Aorta (tissue), 5 donors: ENCODE measurements at regions not wholly inside any gene's neighbourhood (a gene's known extent, or its start where the extent isn't known, plus 50 kb on each side); places are given as distances from the start of the nearest gene placed in this dataset.

ENCODE experiments used
- ATAC-seq: fragments of 200-7000 bp; cut with Tn5 transposase; one replicate; pipeline ENCODE4 v1.9.1; 2022; ENCODE audit warnings: moderate library complexity; ENCODE audit not compliant: low FRiP score
- DNase-seq, 2 donors: peaks; one replicate each; pipeline ENCODE4 v3.0.0-alpha.2; 2020
- H3K27ac ChIP-seq, 2 donors: one replicate each; pipeline ENCODE4 v1.5.1; 2013; ENCODE audit warnings: low read length in 2 of 2, mild to moderate bottlenecking in 2 of 2, moderate library complexity in 2 of 2, control low read depth in 1 of 2, inconsistent platforms in 1 of 2, low read depth in 1 of 2
- H3K27me3 ChIP-seq, 2 donors: one replicate each; pipeline ENCODE4 v1.6.1; 2013; ENCODE audit warnings: control low read depth in 1 of 2, low read length in 1 of 2, mild to moderate bottlenecking in 1 of 2, moderate library complexity in 1 of 2; ENCODE audit not compliant: insufficient read depth in 2 of 2, control insufficient read depth in 1 of 2
- H3K36me3 ChIP-seq, 2 donors: one replicate each; pipeline ENCODE4 v1.6.1; 2013; ENCODE audit warnings: control low read depth in 1 of 2, low read length in 1 of 2, mild to moderate bottlenecking in 1 of 2; ENCODE audit not compliant: insufficient read depth in 2 of 2, control insufficient read depth in 1 of 2
- H3K4me1 ChIP-seq, 2 donors: one replicate each; pipeline ENCODE4 v1.6.1; 2013; ENCODE audit warnings: low read length in 2 of 2, control low read depth in 1 of 2, mild to moderate bottlenecking in 1 of 2, moderate library complexity in 1 of 2; ENCODE audit not compliant: insufficient read depth in 2 of 2, control insufficient read depth in 1 of 2
- H3K4me3 ChIP-seq, 2 donors: one replicate each; pipeline ENCODE4 v1.5.1; 2013; ENCODE audit warnings: low read length in 2 of 2, control low read depth in 1 of 2, mild to moderate bottlenecking in 1 of 2
- H3K9me3 ChIP-seq: one replicate; pipeline ENCODE4 v1.6.1; 2013; ENCODE audit warnings: mild to moderate bottlenecking, low read length; ENCODE audit not compliant: control insufficient read depth
- WGBS, 2 donors: extraction: QIAGEN DNeasy Blood & Tissue Kit; methylation state at CpG; one replicate each; pipeline ENCODE4 v1.1.7; 2013; 5-methylcytosine and 5-hydroxymethylcytosine counted together
- intact Hi-C, 2 donors: fragments of 100-400 bp; cut with DNase I; formaldehyde crosslinking; loops; one replicate each; pipeline versions ENCODE4 v1.14.2 to v1.15.0; 2022
- donor health status: healthy with polysubstance abuse.
- donor health status: Bipolar disorder and iron deficiency.
- donor health status: DM: no; HTN: no; CAD: no.
- donor health status: DM: no; HTN: no; CAD: no.
- donor health status: DM: yes; HTN: yes; CAD: no.

- no peak for DNase-seq
- intact Hi-C loops, result no loop called here
- Histone ChIP-seq H3K4me1 (no peaks in the 10 kb centered on the region), H3K4me3 (no peak overlapping the region), H3K9me3 (no peaks in the 10 kb centered on the region), H3K27ac (no peak overlapping the region), H3K27me3 (no peaks in the 10 kb centered on the region), H3K36me3 (no peaks in the 10 kb centered on the region)
- ATAC-seq, result no peak
- WGBS, 2 donors, result 82 to 86% methylated on average over 2 of the region's 2 CpGs
Measured at GRCh38 chr7:80359476-80359875, 152.4 kb downstream of the GNAT3 start.

- Histone ChIP-seq H3K4me3 (no peak overlapping the region), H3K36me3 (no peaks in the 10 kb centered on the region), H3K27me3 (no peaks in the 10 kb centered on the region), H3K4me1 (no peaks in the 10 kb centered on the region), H3K27ac (no peak overlapping the region), H3K9me3 (no peaks in the 10 kb centered on the region)
- DNase-seq (no peak), ATAC-seq (no peak)
- intact Hi-C loops, result no loop called here
- 57 to 65% methylated on average over 3 of the region's 3 CpGs for WGBS, 2 donors
Measured at GRCh38 chr7:80359029-80359428, 152.8 kb downstream of the GNAT3 start.

DNA sequence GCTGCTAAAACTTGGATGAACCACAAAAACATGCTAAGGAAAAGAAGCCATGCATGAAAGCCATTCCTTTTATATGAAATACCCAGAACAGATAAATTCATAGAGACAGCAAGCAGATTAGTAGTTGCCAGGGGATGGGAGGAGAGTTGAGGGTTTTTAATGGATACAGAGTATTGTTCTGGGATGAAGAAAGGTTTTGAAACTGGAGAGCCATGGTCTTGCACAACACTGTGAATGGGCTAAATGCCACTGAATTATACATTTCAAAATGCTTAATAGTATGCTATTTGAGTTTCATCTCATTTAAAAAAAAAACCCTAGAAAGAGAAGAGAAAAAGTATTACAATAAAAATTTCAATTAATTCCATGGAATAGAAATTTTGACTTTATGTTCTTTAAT is 154.3 kb downstream of the GNAT3 start:
- no peak for ATAC-seq
- intact Hi-C loops, result no loop called here
- no peaks in the 10 kb centered on the region for H3K27me3 ChIP-seq
- H3K4me1 ChIP-seq, result no peaks in the 10 kb centered on the region
- DNase-seq, result no peak
- H3K27ac ChIP-seq, result no peak overlapping the region
- H3K9me3 ChIP-seq, result no peaks in the 10 kb centered on the region
- no peaks in the 10 kb centered on the region for H3K36me3 ChIP-seq
- no peak overlapping the region for H3K4me3 ChIP-seq

- DNase-seq (no peak), ATAC-seq (no peak)
- Histone ChIP-seq H3K4me3 (no peak overlapping the region), H3K27me3 (no peaks in the 10 kb centered on the region), H3K9me3 (no peaks in the 10 kb centered on the region), H3K36me3 (no peaks in the 10 kb centered on the region), H3K27ac (no peak overlapping the region), H3K4me1 (peaks cover 0 to 2% of the 10 kb centered on the region in 2 donors)
- intact Hi-C loops, result no loop called here
- 49 to 54% methylated on average over 1 of the region's 1 CpG for WGBS, 2 donors
Measured at GRCh38 chr7:80350430-80350829, 161.4 kb downstream of the GNAT3 start.

- DNase-seq, result no peak
- intact Hi-C loops, result no loop called here
- H3K9me3 ChIP-seq, result no peaks in the 10 kb centered on the region
- H3K27me3 ChIP-seq, result no peaks in the 10 kb centered on the region
- H3K4me3 ChIP-seq, result no peak overlapping the region
- no peak overlapping the region for H3K27ac ChIP-seq
- H3K36me3 ChIP-seq, result no peaks in the 10 kb centered on the region
- ATAC-seq, result no peak
- peaks cover 0 to 2% of the 10 kb centered on the region in 2 donors for H3K4me1 ChIP-seq
- WGBS, 2 donors, result 90 to 94% methylated on average over 2 of the region's 2 CpGs
Measured at GRCh38 chr7:80348223-80348622, 163.6 kb downstream of the GNAT3 start.

DNA sequence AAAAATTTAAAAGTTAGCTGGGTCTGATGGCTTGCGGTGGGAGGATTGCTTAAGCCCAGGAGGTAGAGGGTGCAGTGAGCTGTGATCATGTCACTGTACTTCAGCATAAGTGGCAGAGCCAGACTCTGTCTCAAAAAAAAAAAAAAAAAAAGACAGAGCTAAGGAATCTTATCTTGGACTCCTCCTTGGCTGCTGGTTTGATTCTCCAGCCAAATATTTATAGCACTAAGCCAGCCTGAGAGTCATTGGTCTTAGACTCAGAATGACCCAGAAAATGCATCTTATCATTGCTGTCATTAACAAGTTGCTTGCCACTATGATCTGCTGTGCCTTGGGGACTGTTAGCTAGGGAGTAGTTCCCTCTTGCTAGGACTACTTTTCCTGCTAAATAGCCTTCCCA is 164.7 kb downstream of the GNAT3 start:
- no peak overlapping the region for H3K4me3 ChIP-seq
- H3K27ac ChIP-seq, result no peak overlapping the region
- H3K27me3 ChIP-seq, result no peaks in the 10 kb centered on the region
- no peaks in the 10 kb centered on the region for H3K9me3 ChIP-seq
- DNase-seq (no peak), ATAC-seq (peak; percentile 63)
- WGBS, 2 donors, result 96 to 99% methylated on average over 1 of the region's 1 CpG
- peaks cover 0 to 2% of the 10 kb centered on the region in 2 donors for H3K4me1 ChIP-seq
- intact Hi-C loops, result no loop called here
- no peaks in the 10 kb centered on the region for H3K36me3 ChIP-seq

GRCh38 chr7:80346704-80347103 is 165.2 kb downstream of the GNAT3 start:
- no peak for DNase-seq
- intact Hi-C loops, result no loop called here
- no peak overlapping the region for H3K4me3 ChIP-seq
- WGBS, 2 donors, result 64 to 72% methylated on average over 3 of the region's 3 CpGs
- no peaks in the 10 kb centered on the region for H3K36me3 ChIP-seq
- H3K27ac ChIP-seq, result no peak overlapping the region
- no peaks in the 10 kb centered on the region for H3K9me3 ChIP-seq
- no peaks in the 10 kb centered on the region for H3K27me3 ChIP-seq
- ATAC-seq, result peak; percentile 54
- H3K4me1 ChIP-seq, result peaks cover 0 to 2% of the 10 kb centered on the region in 2 donors

DNA sequence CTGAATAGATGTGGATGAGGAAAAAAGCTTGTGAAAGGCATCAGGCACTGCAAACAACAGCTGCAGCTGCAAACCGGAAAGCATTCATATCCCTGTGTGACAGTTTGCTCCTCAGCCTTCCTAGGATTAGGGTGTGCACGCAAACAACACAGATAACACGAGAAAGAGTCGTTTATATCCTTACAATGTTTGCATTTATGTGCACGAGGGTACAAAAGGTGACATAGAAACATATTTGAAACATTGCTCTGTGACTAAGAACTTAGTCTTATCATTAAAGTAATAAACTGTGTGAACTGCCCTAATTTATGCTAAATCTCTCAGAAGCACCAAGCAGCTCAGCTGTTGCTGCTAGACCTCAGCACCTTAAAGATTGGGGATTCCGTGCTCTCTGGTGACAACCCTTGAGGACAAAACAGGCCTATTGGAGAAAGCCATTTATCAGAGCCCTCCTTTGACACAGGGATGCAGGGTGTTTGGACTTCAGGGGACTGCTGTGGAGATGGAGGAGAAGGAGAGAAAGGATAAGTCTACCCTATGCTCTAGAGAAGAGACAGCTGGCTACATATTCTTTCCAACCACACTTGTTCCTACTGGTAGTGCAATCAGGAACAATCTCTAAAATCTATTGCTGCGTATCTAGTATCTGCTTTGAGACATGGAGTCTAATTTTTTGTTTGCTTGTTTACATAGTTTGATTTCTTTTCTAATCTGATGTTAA is 176.2 kb downstream of the GNAT3 start:
- no peaks in the 10 kb centered on the region for H3K27me3 ChIP-seq
- DNase-seq (no peak), ATAC-seq (no peak)
- H3K4me1 ChIP-seq, result no peaks in the 10 kb centered on the region
- no peaks in the 10 kb centered on the region for H3K9me3 ChIP-seq
- WGBS, 2 donors, result 50 to 54% methylated on average over 7 of the region's 7 CpGs
- no peak overlapping the region for H3K27ac ChIP-seq
- intact Hi-C loops, result no loop called here
- no peak overlapping the region for H3K4me3 ChIP-seq
- no peaks in the 10 kb centered on the region for H3K36me3 ChIP-seq

DNA sequence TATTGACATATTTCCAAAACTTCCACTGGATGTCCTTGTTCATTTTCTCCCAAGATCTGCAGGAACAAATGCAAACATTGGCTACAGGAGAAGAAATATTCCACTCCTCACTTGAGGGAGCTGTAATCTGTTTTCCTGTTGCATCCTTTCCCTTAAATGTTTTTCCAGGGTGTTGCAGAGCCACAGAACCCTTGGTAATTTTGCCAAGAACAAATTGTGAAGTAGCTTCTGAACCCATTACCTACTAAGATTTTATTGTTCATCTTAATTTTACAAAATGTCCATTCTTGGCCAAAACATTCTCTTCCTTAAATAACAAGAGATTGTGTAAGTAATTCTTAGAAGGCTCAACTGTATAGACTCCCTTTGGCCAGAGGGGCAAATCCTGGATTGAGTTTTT is 177.0 kb downstream of the GNAT3 start:
- Histone ChIP-seq H3K4me3 (no peak overlapping the region), H3K4me1 (no peaks in the 10 kb centered on the region), H3K36me3 (no peaks in the 10 kb centered on the region), H3K9me3 (no peaks in the 10 kb centered on the region), H3K27me3 (no peaks in the 10 kb centered on the region), H3K27ac (no peak overlapping the region)
- DNase-seq (no peak), ATAC-seq (no peak)
- intact Hi-C loops, result no loop called here
